GM12878 (cell line): ENCODE measurements at regions not wholly inside any gene's neighbourhood (a gene's known extent, or its start where the extent isn't known, plus 50 kb on each side); places are given as distances from the start of the nearest gene placed in this dataset.
"Not testable (repeated sequence)": the region's sequence is repeated elsewhere in the genome, so short reads cannot be mapped to it uniquely, and the experiment has no call there.

Experiments used
- BACH1 ChIP-seq: fragments of 450-650 bp; IDR thresholded peaks from 2 replicates; pipeline ENCODE4 v1.6.1; 2017; ENCODE audit warnings: mild to moderate bottlenecking, borderline replicate concordance
- BMI1 ChIP-seq: fragments of 450-650 bp; IDR thresholded peaks from 2 replicates; pipeline ENCODE4 v1.6.1; 2016; ENCODE audit warnings: mild to moderate bottlenecking, moderate library complexity, borderline replicate concordance
- EP300 ChIP-seq, 2 experiments: fragments of 150-350 bp in 1 of 2; IDR thresholded peaks; 2 replicates each; pipeline ENCODE4 v1.6.1; 2011 to 2012; ENCODE audit warnings: low read depth in 2 of 2, low read length in 2 of 2, borderline replicate concordance in 1 of 2, improper control_type of control experiment in 1 of 2, inconsistent platforms in 1 of 2; ENCODE audit not compliant: control insufficient read depth in 1 of 2
- MAX ChIP-seq: IDR thresholded peaks from 2 replicates; pipeline ENCODE4 v1.6.1; 2012; ENCODE audit warnings: low read depth, low read length, improper control_type of control experiment
- MXI1 ChIP-seq: fragments of 150-350 bp; IDR thresholded peaks from 2 replicates; pipeline ENCODE4 v1.6.1; 2011; ENCODE audit warnings: low read depth, mild to moderate bottlenecking, inconsistent platforms, low read length, improper control_type of control experiment
- TF ChIP-seq, protein P1 (sequence below): IDR thresholded peaks from 2 replicates; pipeline ENCODE4 v1.6.1; 2011; ENCODE audit warnings: low read depth, low read length, improper control_type of control experiment, borderline replicate concordance

DNA sequence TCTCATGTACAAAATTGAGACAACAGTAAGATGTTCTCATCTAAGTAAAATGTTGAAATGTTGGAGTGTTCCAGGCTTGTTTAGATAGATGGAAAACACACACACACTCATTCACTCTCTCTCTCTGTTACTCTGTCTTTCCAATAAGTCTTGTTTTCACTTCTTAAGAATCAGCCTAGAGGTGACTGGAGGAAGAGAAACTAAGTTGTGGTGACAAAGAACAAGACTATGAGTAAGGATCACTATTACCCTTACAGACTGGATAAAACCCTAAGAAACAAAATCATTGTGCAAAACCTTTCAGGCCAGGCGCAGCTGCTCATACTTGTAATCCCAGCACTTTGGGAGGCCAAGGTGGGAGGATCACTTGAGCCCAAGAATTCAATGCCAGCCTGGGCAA lies 107.5 kb downstream of the FAM72B start:
- not testable (repeated sequence) for TF ChIP-seq MAX; BACH1; BMI1; MXI1; EP300 (IDR thresholded peaks at IDR 0.05; ENCODE audit: borderline replicate concordance in 1 of 2, control insufficient read depth in 1 of 2, low read depth in 2 of 2, low read length in 2 of 2)
- TF ChIP-seq, protein P1, sequence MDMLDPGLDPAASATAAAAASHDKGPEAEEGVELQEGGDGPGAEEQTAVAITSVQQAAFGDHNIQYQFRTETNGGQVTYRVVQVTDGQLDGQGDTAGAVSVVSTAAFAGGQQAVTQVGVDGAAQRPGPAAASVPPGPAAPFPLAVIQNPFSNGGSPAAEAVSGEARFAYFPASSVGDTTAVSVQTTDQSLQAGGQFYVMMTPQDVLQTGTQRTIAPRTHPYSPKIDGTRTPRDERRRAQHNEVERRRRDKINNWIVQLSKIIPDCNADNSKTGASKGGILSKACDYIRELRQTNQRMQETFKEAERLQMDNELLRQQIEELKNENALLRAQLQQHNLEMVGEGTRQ = not testable (repeated sequence)
